ENCODE measurements at regions not wholly inside any gene's neighbourhood (a gene's known extent, or its start where the extent isn't known, plus 50 kb on each side); places are given as distances from the start of the nearest gene placed in this dataset.
"Not testable (repeated sequence)": the region's sequence is repeated elsewhere in the genome, so short reads cannot be mapped to it uniquely, and the experiment has no call there.

GRCh38 chr5:37954561-37954960 is 114.7 kb upstream of the GDNF start:
- DNase-seq = no peak

GRCh38 chr5:37951946-37952721 is 112.3 kb upstream of the GDNF start:
- DNase-seq = no peak

GRCh38 chr5:37950436-37950835 is 110.6 kb upstream of the GDNF start:
- no peak for DNase-seq

GRCh38 chr5:37945446-37945845 is 105.6 kb upstream of the GDNF start:
- DNase-seq = no peak

GRCh38 chr5:37943136-37943535 is 103.3 kb upstream of the GDNF start:
- DNase-seq = not testable (repeated sequence)

- DNase-seq = no peak
Observed at GRCh38 chr5:37940931-37941623, 101.2 kb upstream of the GDNF start.

- DNase-seq = no peak
Observed at GRCh38 chr5:37938861-37939260, 99.0 kb upstream of the GDNF start.

GRCh38 chr5:37938076-37938852 is 98.4 kb upstream of the GDNF start:
- no peak for DNase-seq

GRCh38 chr5:37936091-37936490 is 96.2 kb upstream of the GDNF start:
- no peak for DNase-seq

- DNase-seq = no peak
Observed at GRCh38 chr5:37933576-37933975, 93.7 kb upstream of the GDNF start.

GRCh38 chr5:37932450-37932849 is 92.6 kb upstream of the GDNF start:
- no peak for DNase-seq

GRCh38 chr5:37931541-37931940 is 91.7 kb upstream of the GDNF start:
- no peak for DNase-seq

- DNase-seq = no peak
Observed at GRCh38 chr5:37930350-37930749, 90.5 kb upstream of the GDNF start.

GRCh38 chr5:37929791-37930190 is 90.0 kb upstream of the GDNF start:
- no peak for DNase-seq

GRCh38 chr5:37927753-37928152 is 87.9 kb upstream of the GDNF start:
- not testable (repeated sequence) for DNase-seq

- no peak for DNase-seq
Observed at GRCh38 chr5:37926732-37927131, 86.9 kb upstream of the GDNF start.

GRCh38 chr5:37921452-37921851 is 81.6 kb upstream of the GDNF start:
- DNase-seq = no peak

GRCh38 chr5:37918424-37918823 is 78.6 kb upstream of the GDNF start:
- DNase-seq = no peak

- DNase-seq = no peak
Observed at GRCh38 chr5:37916525-37916924, 76.7 kb upstream of the GDNF start.

GRCh38 chr5:37915097-37915736 is 75.4 kb upstream of the GDNF start:
- no peak for DNase-seq

GRCh38 chr5:37909610-37910266 is 69.9 kb upstream of the GDNF start:
- not testable (repeated sequence) for DNase-seq

- DNase-seq = no peak
Observed at GRCh38 chr5:37906416-37906815, 66.6 kb upstream of the GDNF start.

GRCh38 chr5:37905230-37905629 is 65.4 kb upstream of the GDNF start:
- no peak for DNase-seq

Measured in right hindlimb (tissue), 1 donor.